MM.1S (cell line): ENCODE measurements at regions not wholly inside any gene's neighbourhood (a gene's known extent, or its start where the extent isn't known, plus 50 kb on each side); places are given as distances from the start of the nearest gene placed in this dataset.

Experiments
- EZH2phosphoT487 ChIP-seq: fragments of 300-600 bp; sonication (generic); IDR thresholded peaks from 2 replicates; pipeline ENCODE4 v1.6.1; 2018; ENCODE audit warnings: antibody characterized with exemption, low read length
- TF ChIP-seq, protein P1 (sequence below): fragments of 300-600 bp; sonication (generic); IDR thresholded peaks from 2 replicates; pipeline ENCODE4 v1.5.1; 2016; ENCODE audit warnings: antibody characterized with exemption, low read length, mixed read lengths

- TF ChIP-seq, protein P1, sequence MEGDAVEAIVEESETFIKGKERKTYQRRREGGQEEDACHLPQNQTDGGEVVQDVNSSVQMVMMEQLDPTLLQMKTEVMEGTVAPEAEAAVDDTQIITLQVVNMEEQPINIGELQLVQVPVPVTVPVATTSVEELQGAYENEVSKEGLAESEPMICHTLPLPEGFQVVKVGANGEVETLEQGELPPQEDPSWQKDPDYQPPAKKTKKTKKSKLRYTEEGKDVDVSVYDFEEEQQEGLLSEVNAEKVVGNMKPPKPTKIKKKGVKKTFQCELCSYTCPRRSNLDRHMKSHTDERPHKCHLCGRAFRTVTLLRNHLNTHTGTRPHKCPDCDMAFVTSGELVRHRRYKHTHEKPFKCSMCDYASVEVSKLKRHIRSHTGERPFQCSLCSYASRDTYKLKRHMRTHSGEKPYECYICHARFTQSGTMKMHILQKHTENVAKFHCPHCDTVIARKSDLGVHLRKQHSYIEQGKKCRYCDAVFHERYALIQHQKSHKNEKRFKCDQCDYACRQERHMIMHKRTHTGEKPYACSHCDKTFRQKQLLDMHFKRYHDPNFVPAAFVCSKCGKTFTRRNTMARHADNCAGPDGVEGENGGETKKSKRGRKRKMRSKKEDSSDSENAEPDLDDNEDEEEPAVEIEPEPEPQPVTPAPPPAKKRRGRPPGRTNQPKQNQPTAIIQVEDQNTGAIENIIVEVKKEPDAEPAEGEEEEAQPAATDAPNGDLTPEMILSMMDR = no peak
- no peak for TF ChIP-seq EZH2phosphoT487
These were observed 101.7 kb upstream of the ZNF438 start for GRCh38 chr10:31133251-31133791.
